Nephron (organoid): ENCODE measurements at regions not wholly inside any gene's neighbourhood (a gene's known extent, or its start where the extent isn't known, plus 50 kb on each side); places are given as distances from the start of the nearest gene placed in this dataset.
"Not testable (repeated sequence)": the region's sequence is repeated elsewhere in the genome, so short reads cannot be mapped to it uniquely, and the experiment has no call there.

Experiments used
- H3K27ac Mint-ChIP-seq, 3 experiments: 2 replicates each; pipeline ENCODE4 v1.8.0; 2020; ENCODE audit warnings: mixed read lengths in 3 of 3, mild to moderate bottlenecking in 2 of 3, moderate library complexity in 1 of 3
- H3K27me3 Mint-ChIP-seq: 2 replicates; pipeline ENCODE4 v1.8.0; 2021; ENCODE audit warnings: low read depth, mild to moderate bottlenecking, moderate library complexity, mixed read lengths
- H3K36me3 Mint-ChIP-seq: 2 replicates; pipeline ENCODE4 v1.8.0; 2020; ENCODE audit warnings: low read depth, mixed read lengths
- H3K4me1 Mint-ChIP-seq: 2 replicates; pipeline ENCODE4 v1.8.0; 2020; ENCODE audit warnings: mixed read lengths
- H3K4me3 Mint-ChIP-seq, 3 experiments: 2 replicates each; pipeline ENCODE4 v1.8.0; 2020; ENCODE audit warnings: mild to moderate bottlenecking in 3 of 3, mixed read lengths in 3 of 3, moderate library complexity in 2 of 3
- H3K9me3 Mint-ChIP-seq: 2 replicates; pipeline ENCODE4 v1.8.0; 2020; ENCODE audit warnings: mixed read lengths
- CTCF ChIP-seq, 3 experiments: fragments of 200-600 bp; sonication (generic); IDR thresholded peaks; one replicate each; pipeline ENCODE4 v1.5.0; 2021; ENCODE audit warnings: antibody characterized with exemption in 3 of 3; ENCODE audit not compliant: unreplicated experiment in 3 of 3

- Mint-ChIP-seq H3K9me3 (no peaks in the 10 kb centered on the region), H3K4me1 (no peaks in the 10 kb centered on the region), H3K27me3 (peaks cover 14% of the 10 kb centered on the region), H3K4me3 (no peak overlapping the region), H3K27ac (no peak overlapping the region), H3K36me3 (no peaks in the 10 kb centered on the region)
- TF ChIP-seq CTCF (IDR thresholded peaks at IDR 0.05; ENCODE audit: unreplicated experiment in 3 of 3) = no peak
These were observed 341.0 kb upstream of the CCL2 start for GRCh38 chr17:33914125-33914524.

GRCh38 chr17:33922971-33923370 lies 332.1 kb upstream of the CCL2 start:
- no peak for TF ChIP-seq CTCF (IDR thresholded peaks at IDR 0.05; ENCODE audit: unreplicated experiment in 3 of 3)
- Mint-ChIP-seq H3K4me1 (peaks cover 7% of the 10 kb centered on the region), H3K27ac (no peak overlapping the region), H3K9me3 (no peaks in the 10 kb centered on the region), H3K36me3 (no peaks in the 10 kb centered on the region), H3K27me3 (peaks cover 30% of the 10 kb centered on the region), H3K4me3 (no peak overlapping the region)

DNA sequence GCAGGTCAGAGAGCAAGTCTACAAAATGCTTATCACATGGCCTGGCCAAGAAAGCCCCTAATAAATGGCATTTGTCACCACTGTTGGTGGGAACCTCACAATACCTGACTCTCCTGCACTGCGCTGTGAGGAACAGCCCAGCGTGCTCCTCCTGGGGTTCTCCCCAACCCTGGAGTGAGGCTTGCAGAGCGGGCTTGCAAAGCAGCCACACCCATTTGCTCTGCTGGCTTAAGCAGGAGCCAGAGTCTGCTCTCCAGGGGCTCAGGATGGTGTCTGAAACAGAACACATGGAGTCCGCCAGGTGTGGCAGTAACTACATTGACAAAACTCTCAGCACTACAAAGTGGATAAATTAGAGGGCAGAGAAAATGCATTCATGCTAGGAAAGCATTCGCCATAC lies 331.0 kb upstream of the CCL2 start:
- Mint-ChIP-seq H3K4me1 (peaks cover 16% of the 10 kb centered on the region), H3K36me3 (no peaks in the 10 kb centered on the region), H3K4me3 (no peak overlapping the region), H3K27ac (no peak overlapping the region), H3K27me3 (peaks cover 35% of the 10 kb centered on the region), H3K9me3 (no peaks in the 10 kb centered on the region)
- no peak for TF ChIP-seq CTCF (IDR thresholded peaks at IDR 0.05; ENCODE audit: unreplicated experiment in 3 of 3)

- no peak overlapping the region for H3K27ac Mint-ChIP-seq
These were observed 329.4 kb upstream of the CCL2 start for GRCh38 chr17:33925649-33926048.

GRCh38 chr17:33927732-33928133 lies 327.4 kb upstream of the CCL2 start:
- peak; percentile 18 to 43 (median 40) for TF ChIP-seq CTCF (IDR thresholded peaks at IDR 0.05; ENCODE audit: unreplicated experiment in 3 of 3)
- Mint-ChIP-seq H3K27me3 (peaks cover 40% of the 10 kb centered on the region), H3K4me3 (no peak overlapping the region), H3K36me3 (no peaks in the 10 kb centered on the region), H3K4me1 (peaks cover 49% of the 10 kb centered on the region), H3K27ac (no peak overlapping the region), H3K9me3 (no peaks in the 10 kb centered on the region)

More at GRCh38 chr17:33925649-33926048, 329.4 kb upstream of the CCL2 start:
- no peak overlapping the region for H3K4me3 Mint-ChIP-seq
- TF ChIP-seq CTCF (IDR thresholded peaks at IDR 0.05; ENCODE audit: unreplicated experiment in 3 of 3) = no peak
- H3K9me3 Mint-ChIP-seq = no peaks in the 10 kb centered on the region
- peaks cover 37% of the 10 kb centered on the region for H3K27me3 Mint-ChIP-seq
- no peaks in the 10 kb centered on the region for H3K36me3 Mint-ChIP-seq
- peaks cover 31% of the 10 kb centered on the region for H3K4me1 Mint-ChIP-seq

DNA sequence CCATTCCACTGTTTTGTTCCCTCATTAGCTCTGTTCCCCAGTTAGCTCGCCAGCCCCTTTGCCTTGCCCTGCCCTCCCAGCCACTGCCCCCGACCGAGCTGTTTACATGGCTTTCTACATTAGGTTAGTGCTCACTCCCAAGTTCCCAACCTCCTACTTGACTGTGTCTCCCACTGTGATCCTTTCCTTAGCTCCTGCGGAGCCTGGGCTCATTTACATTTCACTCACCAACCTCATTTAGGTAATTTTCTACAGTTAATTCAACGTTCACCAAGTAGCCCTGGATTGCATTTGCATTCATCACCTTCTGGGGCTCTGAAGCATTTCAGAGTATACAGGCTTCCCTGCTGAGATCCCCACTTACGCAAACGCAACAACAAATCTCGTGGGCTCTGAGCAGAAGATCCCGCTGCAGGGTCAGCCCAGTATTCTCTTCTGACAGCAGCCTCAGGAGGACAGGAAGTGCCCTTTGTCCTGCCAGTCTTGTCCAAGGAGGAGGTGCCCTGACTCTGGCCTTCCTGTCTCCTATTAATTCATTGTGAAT lies 325.8 kb upstream of the CCL2 start:
- H3K4me1 Mint-ChIP-seq = peaks cover 63% of the 10 kb centered on the region
- no peaks in the 10 kb centered on the region for H3K9me3 Mint-ChIP-seq
- H3K27ac Mint-ChIP-seq = peak overlapping the region; percentile 35 to 82 (median 57)
- no peaks in the 10 kb centered on the region for H3K36me3 Mint-ChIP-seq
- peaks cover 40% of the 10 kb centered on the region for H3K27me3 Mint-ChIP-seq
- TF ChIP-seq CTCF (IDR thresholded peaks at IDR 0.05; ENCODE audit: unreplicated experiment in 3 of 3) = no peak
- peak overlapping the region; percentile 2 to 19 (median 2) for H3K4me3 Mint-ChIP-seq

- Mint-ChIP-seq H3K27me3 (peaks cover 32% of the 10 kb centered on the region), H3K4me1 (peaks cover 63% of the 10 kb centered on the region), H3K27ac (peak overlapping the region in 2 of 3 experiments; percentile 82 to 83)
- not testable (repeated sequence) for H3K4me3 Mint-ChIP-seq, H3K9me3 Mint-ChIP-seq, H3K36me3 Mint-ChIP-seq
These were observed 323.8 kb upstream of the CCL2 start for GRCh38 chr17:33931148-33931814.
